SK-N-MC (cell line): ENCODE measurements at regions not wholly inside any gene's neighbourhood (a gene's known extent, or its start where the extent isn't known, plus 50 kb on each side); places are given as distances from the start of the nearest gene placed in this dataset.

Experiments
- DNase-seq: peaks from one replicate; pipeline ENCODE4 v3.0.0-alpha.2; 2011; ENCODE audit warnings: low read depth, low spot score
- H3K27ac ChIP-seq: fragments of 200-600 bp; sonication (generic); 2 replicates; pipeline ENCODE4 v1.5.1; 2016; ENCODE audit warnings: mixed run types
- H3K36me3 ChIP-seq: fragments of 200-600 bp; sonication (generic); 2 replicates; pipeline ENCODE4 v1.6.1; 2017; ENCODE audit warnings: antibody characterized with exemption, low read length, mixed read lengths; ENCODE audit not compliant: insufficient read depth
- H3K4me3 ChIP-seq: fragments of 200-600 bp; sonication (generic); 2 replicates; pipeline ENCODE4 v1.5.1; 2016
- H3K9ac ChIP-seq: fragments of 200-600 bp; sonication (generic); 2 replicates; pipeline ENCODE4 v1.8.0; 2017; ENCODE audit warnings: mixed run types, mixed read lengths; ENCODE audit not compliant: insufficient read length
- H3K9me3 ChIP-seq: fragments of 200-600 bp; sonication (generic); 2 replicates; pipeline ENCODE4 v1.6.1; 2017; ENCODE audit warnings: low read depth, mild to moderate bottlenecking, antibody characterized with exemption, low read length, moderate library complexity, mixed read lengths
- EZH2 ChIP-seq: fragments of 200-600 bp; sonication (generic); IDR thresholded peaks from one replicate; pipeline ENCODE4 v1.6.1; 2017; ENCODE audit warnings: antibody characterized with exemption
- FOXP2 ChIP-seq: optimal IDR thresholded peaks from 2 replicates; pipeline ENCODE3; 2011; ENCODE audit warnings: mild to moderate bottlenecking, moderate library complexity; ENCODE audit not compliant: insufficient read depth; ENCODE audit errors: extremely low read length, control extremely low read depth
- POLR2AphosphoS5 ChIP-seq: IDR thresholded peaks from 2 replicates; pipeline ENCODE4 v1.6.1; 2012; ENCODE audit warnings: mild to moderate bottlenecking, low read depth, low read length, borderline replicate concordance

GRCh38 chr10:6951732-6952131 is 371.7 kb upstream of the PRKCQ start:
- Histone ChIP-seq H3K36me3 (no peaks in the 10 kb centered on the region), H3K9ac (no peak overlapping the region), H3K27ac (no peak overlapping the region), H3K4me3 (no peak overlapping the region), H3K9me3 (no peaks in the 10 kb centered on the region)
- DNase-seq = no peak
- no peak for TF ChIP-seq POLR2AphosphoS5
- no peak for TF ChIP-seq EZH2
- no peak for TF ChIP-seq FOXP2

- H3K4me3 ChIP-seq = no peak overlapping the region
- H3K9ac ChIP-seq = no peak overlapping the region
- H3K36me3 ChIP-seq = no peaks in the 10 kb centered on the region
- no peak overlapping the region for H3K27ac ChIP-seq
- no peak for TF ChIP-seq POLR2AphosphoS5
- no peak for TF ChIP-seq FOXP2
- TF ChIP-seq EZH2 = no peak
- DNase-seq = no peak
- no peaks in the 10 kb centered on the region for H3K9me3 ChIP-seq
Measured at GRCh38 chr10:6950133-6950532, 370.1 kb upstream of the PRKCQ start.

GRCh38 chr10:6944436-6944835 is 364.4 kb upstream of the PRKCQ start:
- H3K27ac ChIP-seq = no peak overlapping the region
- no peak overlapping the region for H3K4me3 ChIP-seq
- no peak overlapping the region for H3K9ac ChIP-seq
- H3K36me3 ChIP-seq = no peaks in the 10 kb centered on the region
- TF ChIP-seq FOXP2 (no peak), EZH2 (no peak), POLR2AphosphoS5 (no peak)
- DNase-seq = no peak
- no peaks in the 10 kb centered on the region for H3K9me3 ChIP-seq

- Histone ChIP-seq H3K4me3 (no peak overlapping the region), H3K9me3 (no peaks in the 10 kb centered on the region), H3K27ac (no peak overlapping the region), H3K36me3 (no peaks in the 10 kb centered on the region), H3K9ac (no peak overlapping the region)
- TF ChIP-seq POLR2AphosphoS5 (no peak), EZH2 (no peak), FOXP2 (no peak)
- no peak for DNase-seq
Measured at GRCh38 chr10:6938384-6938783, 358.3 kb upstream of the PRKCQ start.

GRCh38 chr10:6936931-6937330 is 356.9 kb upstream of the PRKCQ start:
- no peak overlapping the region for H3K9ac ChIP-seq
- H3K27ac ChIP-seq = no peak overlapping the region
- H3K4me3 ChIP-seq = no peak overlapping the region
- no peak for DNase-seq
- H3K36me3 ChIP-seq = no peaks in the 10 kb centered on the region
- no peak for TF ChIP-seq EZH2
- H3K9me3 ChIP-seq = no peaks in the 10 kb centered on the region

GRCh38 chr10:6929148-6929830 is 349.2 kb upstream of the PRKCQ start:
- no peak overlapping the region for H3K4me3 ChIP-seq
- no peak overlapping the region for H3K9ac ChIP-seq
- no peaks in the 10 kb centered on the region for H3K36me3 ChIP-seq
- no peak for TF ChIP-seq FOXP2
- no peak for TF ChIP-seq POLR2AphosphoS5
- TF ChIP-seq EZH2 = no peak
- no peak overlapping the region for H3K27ac ChIP-seq
- H3K9me3 ChIP-seq = no peaks in the 10 kb centered on the region
- DNase-seq = no peak

GRCh38 chr10:6928586-6928985 is 348.5 kb upstream of the PRKCQ start:
- H3K27ac ChIP-seq = no peak overlapping the region
- H3K9ac ChIP-seq = no peak overlapping the region
- H3K36me3 ChIP-seq = no peaks in the 10 kb centered on the region
- TF ChIP-seq EZH2 = no peak
- no peak for TF ChIP-seq FOXP2
- no peak for TF ChIP-seq POLR2AphosphoS5
- DNase-seq = no peak
- H3K9me3 ChIP-seq = no peaks in the 10 kb centered on the region
- no peak overlapping the region for H3K4me3 ChIP-seq

GRCh38 chr10:6926971-6927370 is 346.9 kb upstream of the PRKCQ start:
- H3K9me3 ChIP-seq = no peaks in the 10 kb centered on the region
- no peaks in the 10 kb centered on the region for H3K36me3 ChIP-seq
- H3K9ac ChIP-seq = no peak overlapping the region
- no peak for TF ChIP-seq POLR2AphosphoS5
- no peak for TF ChIP-seq EZH2
- TF ChIP-seq FOXP2 = no peak
- no peak overlapping the region for H3K27ac ChIP-seq
- no peak overlapping the region for H3K4me3 ChIP-seq
- no peak for DNase-seq

- no peak for TF ChIP-seq FOXP2
- H3K9ac ChIP-seq = no peak overlapping the region
- no peak overlapping the region for H3K27ac ChIP-seq
- H3K9me3 ChIP-seq = no peaks in the 10 kb centered on the region
- DNase-seq = no peak
- no peaks in the 10 kb centered on the region for H3K36me3 ChIP-seq
- no peak overlapping the region for H3K4me3 ChIP-seq
Measured at GRCh38 chr10:6925146-6925545, 345.1 kb upstream of the PRKCQ start.
